ENCODE measurements at regions not wholly inside any gene's neighbourhood (a gene's known extent, or its start where the extent isn't known, plus 50 kb on each side); places are given as distances from the start of the nearest gene placed in this dataset.

GRCh38 chr3:72597756-72598195 is 250.5 kb downstream of the SHQ1 start:
- ATAC-seq: no peak
- intact Hi-C loops (cut with DNase I; ENCODE audit: low total_unique reads) (no loop called here), in situ Hi-C loops (cut with MboI; ENCODE audit: low sequenced_read_pairs in 4 of 4) (no loop called here)
- no peaks in the 10 kb centered on the region for H3K36me3 ChIP-seq
- no peak for TF ChIP-seq POLR2A (IDR thresholded peaks at IDR 0.05)
- TF ChIP-seq CTCF (IDR thresholded peaks at IDR 0.05 in 4 of 5, conservative IDR thresholded peaks at IDR 0.05 in 1 of 5): no peak
- no peak overlapping the region for H3K4me3 ChIP-seq
- H3K9me3 ChIP-seq: no peaks in the 10 kb centered on the region
- no peak overlapping the region for H3K27ac ChIP-seq
- peaks cover 0 to 4% (median 2%) of the 10 kb centered on the region in 3 donors for H3K27me3 ChIP-seq
- DNase-seq: no peak
- H3K4me1 ChIP-seq: no peaks in the 10 kb centered on the region

GRCh38 chr3:72597043-72597442 is 251.2 kb downstream of the SHQ1 start:
- no peaks in the 10 kb centered on the region for H3K9me3 ChIP-seq
- in situ Hi-C loops (cut with MboI; ENCODE audit: low sequenced_read_pairs in 4 of 4): no loop called here
- DNase-seq: no peak
- TF ChIP-seq CTCF (IDR thresholded peaks at IDR 0.05 in 4 of 5, conservative IDR thresholded peaks at IDR 0.05 in 1 of 5) (no peak), POLR2A (IDR thresholded peaks at IDR 0.05) (no peak)
- no peak overlapping the region for H3K4me3 ChIP-seq
- H3K27ac ChIP-seq: no peak overlapping the region
- intact Hi-C loops (cut with DNase I; ENCODE audit: low total_unique reads): no loop called here
- no peaks in the 10 kb centered on the region for H3K4me1 ChIP-seq
- H3K27me3 ChIP-seq: peaks cover 0 to 4% (median 2%) of the 10 kb centered on the region in 3 donors
- H3K36me3 ChIP-seq: no peaks in the 10 kb centered on the region
- ATAC-seq: no peak

GRCh38 chr3:72595927-72596610 is 252.2 kb downstream of the SHQ1 start:
- in situ Hi-C loops (cut with MboI; ENCODE audit: low sequenced_read_pairs in 4 of 4) (no loop called here), intact Hi-C loops (cut with DNase I; ENCODE audit: low total_unique reads) (no loop called here)
- Histone ChIP-seq H3K4me3 (no peak overlapping the region), H3K27ac (no peak overlapping the region), H3K4me1 (no peaks in the 10 kb centered on the region), H3K9me3 (no peaks in the 10 kb centered on the region), H3K27me3 (peaks cover 0 to 4% (median 2%) of the 10 kb centered on the region in 3 donors), H3K36me3 (no peaks in the 10 kb centered on the region)
- DNase-seq (no peak), ATAC-seq (no peak)
- TF ChIP-seq CTCF (IDR thresholded peaks at IDR 0.05 in 4 of 5, conservative IDR thresholded peaks at IDR 0.05 in 1 of 5): no peak
- TF ChIP-seq POLR2A (IDR thresholded peaks at IDR 0.05): no peak

GRCh38 chr3:72595376-72595775 is 252.9 kb downstream of the SHQ1 start:
- Histone ChIP-seq H3K4me1 (no peaks in the 10 kb centered on the region), H3K4me3 (no peak overlapping the region), H3K27me3 (peaks cover 0 to 4% (median 2%) of the 10 kb centered on the region in 3 donors), H3K9me3 (no peaks in the 10 kb centered on the region), H3K36me3 (no peaks in the 10 kb centered on the region), H3K27ac (no peak overlapping the region)
- intact Hi-C loops (cut with DNase I; ENCODE audit: low total_unique reads) (no loop called here), in situ Hi-C loops (cut with MboI; ENCODE audit: low sequenced_read_pairs in 4 of 4) (no loop called here)
- ATAC-seq: no peak
- TF ChIP-seq POLR2A (IDR thresholded peaks at IDR 0.05) (no peak), CTCF (IDR thresholded peaks at IDR 0.05 in 4 of 5, conservative IDR thresholded peaks at IDR 0.05 in 1 of 5) (no peak)
- no peak for DNase-seq

All from gastrocnemius medialis (tissue), 4 donors.